ENCODE measurements at regions not wholly inside any gene's neighbourhood (a gene's known extent, or its start where the extent isn't known, plus 50 kb on each side); places are given as distances from the start of the nearest gene placed in this dataset.

GRCh38 chr14:106842687-106843086, 1316.3 kb downstream of the TMEM121 start:
- ChIA-PET POLR2A (no interaction called here), CTCF (no interaction called here)
- dilution Hi-C loops (cut with MboI; ENCODE audit: extremely low pct_ligation_motif_present, low sequenced_read_pairs), result no loop called here
- no peaks in the 10 kb centered on the region for H3K4me1 ChIP-seq (ENCODE audit: control insufficient read depth, extremely low read depth, insufficient read depth, low read length)
- H3K9me1 ChIP-seq (replicated peaks; ENCODE audit: control insufficient read depth, extremely low read depth, insufficient read depth, low read length), result no peaks in the 10 kb centered on the region
- FAIRE-seq (no peak), DNase-seq (ENCODE audit: low read depth, low spot score) (no peak)
- H3K4me2 ChIP-seq (ENCODE audit: insufficient read depth, low read length), result no peak overlapping the region
- intact Hi-C loops (cut with micrococcal nuclease), result no loop called here
- no peaks in the 10 kb centered on the region for H4K20me1 ChIP-seq (replicated peaks; ENCODE audit: control insufficient read depth, extremely low read depth, insufficient read depth, low read length)
- no peak overlapping the region for H3K27ac ChIP-seq (ENCODE audit: insufficient read depth, low read depth, low read length)
- TF ChIP-seq JUN (IDR thresholded peaks at IDR 0.05; ENCODE audit: borderline replicate concordance, insufficient read depth, insufficient read length, low read depth) (no peak), CTCF (IDR thresholded peaks at IDR 0.05; ENCODE audit: extremely low read depth in 1 of 2, insufficient read depth in 1 of 2, low read depth in 1 of 2, low read length in 2 of 2) (no peak), POLR2AphosphoS5 (IDR thresholded peaks at IDR 0.05; ENCODE audit: insufficient read depth, low read depth, low read length) (no peak), GATA2 (IDR thresholded peaks at IDR 0.05; ENCODE audit: insufficient read depth, insufficient read length, low read depth, low read length) (no peak), MYC (IDR thresholded peaks at IDR 0.05; ENCODE audit: low read depth, low read length) (no peak), POLR2A (IDR thresholded peaks at IDR 0.05; ENCODE audit: low read depth, low read length) (no peak)
- H3K36me3 ChIP-seq (ENCODE audit: control insufficient read depth in 2 of 2, extremely low read depth in 1 of 2, insufficient read depth in 2 of 2, low read length in 2 of 2), result no peaks in the 10 kb centered on the region
- no peaks in the 10 kb centered on the region for H3K79me2 ChIP-seq (ENCODE audit: control insufficient read depth, insufficient read depth, low read length)
- H3K9ac ChIP-seq (replicated peaks; ENCODE audit: extremely low read depth, insufficient read depth, low read length), result no peak overlapping the region
- peaks cover 3% of the 10 kb centered on the region for H3K9me3 ChIP-seq (replicated peaks; ENCODE audit: control insufficient read depth, insufficient read depth, low read length)
- BruUV-seq (replicated peaks), result no TSS peak
- no peak overlapping the region for H3K4me3 ChIP-seq (replicated peaks in 1 of 3; ENCODE audit: insufficient read depth in 1 of 3, low read depth in 1 of 3, low read length in 3 of 3)
- no peaks in the 10 kb centered on the region for H3K27me3 ChIP-seq (ENCODE audit: control insufficient read depth in 2 of 2, insufficient read depth in 2 of 2, low read length in 2 of 2)
- H2AFZ ChIP-seq (ENCODE audit: low read depth, low read length), result no peak overlapping the region

- FAIRE-seq (no peak), DNase-seq (ENCODE audit: low read depth, low spot score) (no peak)
- intact Hi-C loops (cut with micrococcal nuclease), result no loop called here
- H3K4me2 ChIP-seq (ENCODE audit: insufficient read depth, low read length), result no peak overlapping the region
- H3K9me3 ChIP-seq (replicated peaks; ENCODE audit: control insufficient read depth, insufficient read depth, low read length), result peaks cover 3% of the 10 kb centered on the region
- H3K36me3 ChIP-seq (ENCODE audit: control insufficient read depth in 2 of 2, extremely low read depth in 1 of 2, insufficient read depth in 2 of 2, low read length in 2 of 2), result no peaks in the 10 kb centered on the region
- H3K27me3 ChIP-seq (ENCODE audit: control insufficient read depth in 2 of 2, insufficient read depth in 2 of 2, low read length in 2 of 2), result no peaks in the 10 kb centered on the region
- ChIA-PET POLR2A (no interaction called here), CTCF (no interaction called here)
- no peaks in the 10 kb centered on the region for H3K4me1 ChIP-seq (ENCODE audit: control insufficient read depth, extremely low read depth, insufficient read depth, low read length)
- no peak overlapping the region for H3K4me3 ChIP-seq (replicated peaks in 1 of 3; ENCODE audit: insufficient read depth in 1 of 3, low read depth in 1 of 3, low read length in 3 of 3)
- H2AFZ ChIP-seq (ENCODE audit: low read depth, low read length), result no peak overlapping the region
- TF ChIP-seq POLR2AphosphoS5 (IDR thresholded peaks at IDR 0.05; ENCODE audit: insufficient read depth, low read depth, low read length), result no peak
- TF ChIP-seq EZH2 (IDR thresholded peaks at IDR 0.05; ENCODE audit: borderline replicate concordance, low read depth, low read length, severe bottlenecking), result no peak
- no peak for TF ChIP-seq POLR2A (IDR thresholded peaks at IDR 0.05; ENCODE audit: low read depth, low read length)
- no peak for TF ChIP-seq MAX (IDR thresholded peaks at IDR 0.05; ENCODE audit: insufficient read depth, insufficient read length)
- BruUV-seq (replicated peaks), result no TSS peak
- H3K9me1 ChIP-seq (replicated peaks; ENCODE audit: control insufficient read depth, extremely low read depth, insufficient read depth, low read length), result no peaks in the 10 kb centered on the region
- no peaks in the 10 kb centered on the region for H4K20me1 ChIP-seq (replicated peaks; ENCODE audit: control insufficient read depth, extremely low read depth, insufficient read depth, low read length)
- dilution Hi-C loops (cut with MboI; ENCODE audit: extremely low pct_ligation_motif_present, low sequenced_read_pairs), result no loop called here
- H3K9ac ChIP-seq (replicated peaks; ENCODE audit: extremely low read depth, insufficient read depth, low read length), result no peak overlapping the region
- H3K79me2 ChIP-seq (ENCODE audit: control insufficient read depth, insufficient read depth, low read length), result no peaks in the 10 kb centered on the region
- no peak overlapping the region for H3K27ac ChIP-seq (ENCODE audit: insufficient read depth, low read depth, low read length)
These were observed 1317.0 kb downstream of the TMEM121 start for GRCh38 chr14:106843386-106843785.

Data from endothelial cell of umbilical vein (primary cell).